Activated naive CD4-positive, alpha-beta T cell treated with anti-CD3 and anti-CD28 coated beads, Interleukin-2, amount 10 ng/mL, durations not matched to agents 7 days and 5 days (primary cell): ENCODE measurements at regions not wholly inside any gene's neighbourhood (a gene's known extent, or its start where the extent isn't known, plus 50 kb on each side); places are given as distances from the start of the nearest gene placed in this dataset.

ENCODE experiments used
- CTCF ChIA-PET: fragments of 350-600 bp; sonication (Branson Sonifier 250); formaldehyde crosslinking; loops from one replicate; lab custom pipeline; 2021; ENCODE audit warnings: antibody characterized with exemption; lab: Charles Lee
- DNase-seq: peaks from one replicate; pipeline ENCODE4 v3.0.0-alpha.2; 2020
- H3K27ac Mint-ChIP-seq: one replicate; pipeline ENCODE4 v1.8.0; 2021; ENCODE audit warnings: mild to moderate bottlenecking, moderate library complexity, mixed read lengths
- H3K27me3 Mint-ChIP-seq: one replicate; pipeline ENCODE4 v1.8.0; 2021; ENCODE audit warnings: mild to moderate bottlenecking, mixed read lengths
- H3K36me3 Mint-ChIP-seq: one replicate; pipeline ENCODE4 v1.8.0; 2021; ENCODE audit warnings: mixed read lengths
- H3K4me1 Mint-ChIP-seq: one replicate; pipeline ENCODE4 v1.8.0; 2021; ENCODE audit warnings: mixed read lengths
- H3K4me3 Mint-ChIP-seq: one replicate; pipeline ENCODE4 v1.8.0; 2021; ENCODE audit warnings: mild to moderate bottlenecking, moderate library complexity, mixed read lengths
- H3K9me3 Mint-ChIP-seq: one replicate; pipeline ENCODE4 v1.8.0; 2021; ENCODE audit warnings: mixed read lengths

DNA sequence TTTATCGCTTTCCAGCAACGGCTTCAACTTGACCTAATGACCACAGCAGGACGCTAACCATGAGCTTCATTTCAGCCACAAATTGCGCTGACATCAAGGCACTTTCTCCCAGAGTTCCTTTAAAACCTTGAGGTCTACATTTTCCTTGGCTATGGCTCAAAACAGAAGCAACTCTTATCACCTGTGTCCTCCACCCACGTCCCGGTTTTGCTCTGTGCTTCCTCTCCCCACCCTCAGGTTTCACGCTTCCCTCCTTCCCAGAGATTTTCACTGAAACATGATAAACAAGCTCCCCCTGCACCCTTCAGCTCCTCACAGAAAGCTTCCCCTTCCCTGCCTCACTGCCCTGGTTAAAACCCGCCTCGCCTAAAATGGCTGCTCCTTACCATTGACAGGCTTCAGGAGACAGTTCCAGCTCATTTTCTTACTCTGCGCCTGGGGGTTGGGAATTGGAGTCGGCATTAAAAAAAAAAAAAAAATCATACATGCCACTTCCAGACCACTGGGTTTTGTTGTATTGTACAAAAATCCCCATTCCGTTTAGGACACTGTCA, 229.5 kb downstream of the UBE3D start:
- Mint-ChIP-seq H3K4me3 (no peak overlapping the region), H3K9me3 (peaks cover 4% of the 10 kb centered on the region), H3K4me1 (no peaks in the 10 kb centered on the region), H3K27me3 (no peaks in the 10 kb centered on the region), H3K36me3 (no peaks in the 10 kb centered on the region), H3K27ac (no peak overlapping the region)
- CTCF ChIA-PET: no interaction called here
- DNase-seq: no peak

DNA sequence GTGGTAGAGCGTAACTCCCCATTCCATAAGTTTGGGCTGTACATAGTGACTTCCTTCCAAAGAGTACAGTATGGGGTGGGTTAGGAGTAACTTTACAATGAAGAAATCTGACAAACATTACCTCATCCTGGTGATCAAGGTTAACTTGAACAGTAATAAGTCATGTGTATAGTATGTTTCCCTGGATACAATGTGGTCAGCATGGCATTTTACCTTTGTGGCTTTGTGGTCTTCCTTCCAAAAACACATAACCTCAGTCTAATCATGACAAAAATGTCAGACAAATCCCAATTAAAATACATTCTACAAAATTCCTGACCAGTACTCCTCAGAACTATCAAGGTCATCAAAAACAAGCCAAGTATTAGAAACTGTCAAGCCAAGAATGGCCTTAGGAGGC, 225.1 kb downstream of the UBE3D start:
- CTCF ChIA-PET: no interaction called here
- DNase-seq: no peak
- Mint-ChIP-seq H3K4me3 (no peak overlapping the region), H3K9me3 (peaks cover 4% of the 10 kb centered on the region), H3K4me1 (no peaks in the 10 kb centered on the region), H3K36me3 (no peaks in the 10 kb centered on the region), H3K27me3 (no peaks in the 10 kb centered on the region), H3K27ac (no peak overlapping the region)

DNA sequence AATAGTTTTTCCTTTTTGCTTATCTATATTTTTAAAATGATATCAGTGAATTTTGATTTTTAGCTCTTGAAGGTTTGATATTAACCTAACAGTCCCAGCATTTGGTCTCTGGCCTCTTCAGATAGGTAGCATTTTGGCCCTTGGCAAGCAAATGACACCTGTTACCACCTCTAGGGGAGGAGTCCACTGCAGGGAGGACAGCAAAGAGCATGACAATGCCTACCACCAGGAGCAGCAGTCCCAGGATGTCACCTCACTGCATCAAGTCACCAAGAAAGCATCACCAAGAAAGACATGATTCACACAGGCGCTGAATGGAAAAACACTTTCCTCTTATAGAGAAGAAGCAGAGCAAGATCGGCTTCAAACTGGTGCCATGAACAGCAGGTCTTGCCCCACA, 224.3 kb downstream of the UBE3D start:
- H3K27ac Mint-ChIP-seq: no peak overlapping the region
- no peaks in the 10 kb centered on the region for H3K4me1 Mint-ChIP-seq
- H3K27me3 Mint-ChIP-seq: no peaks in the 10 kb centered on the region
- no peak overlapping the region for H3K4me3 Mint-ChIP-seq
- CTCF ChIA-PET: no interaction called here
- no peaks in the 10 kb centered on the region for H3K36me3 Mint-ChIP-seq
- no peak for DNase-seq
- H3K9me3 Mint-ChIP-seq: peaks cover 4% of the 10 kb centered on the region
